Stomach (tissue), 4 donors: ENCODE measurements at regions not wholly inside any gene's neighbourhood (a gene's known extent, or its start where the extent isn't known, plus 50 kb on each side); places are given as distances from the start of the nearest gene placed in this dataset.

Experiments
- EP300 ChIP-seq: sonication (generic); formaldehyde crosslinking; IDR thresholded peaks from one replicate; pipeline ENCODE4 v1.6.1; 2017; ENCODE audit warnings: antibody characterized with exemption
- TF ChIP-seq, protein P1 (sequence below), 7 experiments: fragments of 450-650 bp in 4 of 7; fragments of 200-600 bp in 3 of 7; sonication (generic) in 3 of 7; IDR thresholded peaks; one replicate each; pipeline ENCODE4 v1.5.1; 2016 to 2019; ENCODE audit warnings: antibody characterized with exemption in 7 of 7, control low read depth in 2 of 7, mild to moderate bottlenecking in 1 of 7

DNA sequence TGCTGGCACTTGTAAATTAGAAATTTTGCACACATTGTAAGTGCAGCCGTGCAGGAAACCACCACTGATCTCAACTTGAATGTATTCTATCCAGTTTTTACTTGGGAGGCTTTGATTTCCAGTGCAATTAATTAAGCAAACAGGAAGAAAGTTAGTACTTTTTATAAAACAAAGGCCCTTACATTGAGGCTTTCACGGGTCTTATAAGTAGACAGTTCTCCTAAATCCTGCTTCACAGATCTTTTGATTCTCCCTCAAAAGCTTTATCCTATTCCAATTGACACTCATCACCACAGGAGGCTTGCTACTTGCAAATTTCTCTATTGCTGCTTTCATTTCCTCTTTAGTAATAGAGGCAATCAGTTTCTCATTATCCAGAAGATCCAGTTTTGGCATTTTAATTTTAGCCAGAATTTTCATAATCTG, 90.1 kb downstream of the ERCC5 start:
- TF ChIP-seq, protein P1, sequence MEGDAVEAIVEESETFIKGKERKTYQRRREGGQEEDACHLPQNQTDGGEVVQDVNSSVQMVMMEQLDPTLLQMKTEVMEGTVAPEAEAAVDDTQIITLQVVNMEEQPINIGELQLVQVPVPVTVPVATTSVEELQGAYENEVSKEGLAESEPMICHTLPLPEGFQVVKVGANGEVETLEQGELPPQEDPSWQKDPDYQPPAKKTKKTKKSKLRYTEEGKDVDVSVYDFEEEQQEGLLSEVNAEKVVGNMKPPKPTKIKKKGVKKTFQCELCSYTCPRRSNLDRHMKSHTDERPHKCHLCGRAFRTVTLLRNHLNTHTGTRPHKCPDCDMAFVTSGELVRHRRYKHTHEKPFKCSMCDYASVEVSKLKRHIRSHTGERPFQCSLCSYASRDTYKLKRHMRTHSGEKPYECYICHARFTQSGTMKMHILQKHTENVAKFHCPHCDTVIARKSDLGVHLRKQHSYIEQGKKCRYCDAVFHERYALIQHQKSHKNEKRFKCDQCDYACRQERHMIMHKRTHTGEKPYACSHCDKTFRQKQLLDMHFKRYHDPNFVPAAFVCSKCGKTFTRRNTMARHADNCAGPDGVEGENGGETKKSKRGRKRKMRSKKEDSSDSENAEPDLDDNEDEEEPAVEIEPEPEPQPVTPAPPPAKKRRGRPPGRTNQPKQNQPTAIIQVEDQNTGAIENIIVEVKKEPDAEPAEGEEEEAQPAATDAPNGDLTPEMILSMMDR (IDR thresholded peaks at IDR 0.05), result no peak
- TF ChIP-seq EP300, result no peak
